ENCODE measurements at regions not wholly inside any gene's neighbourhood (a gene's known extent, or its start where the extent isn't known, plus 50 kb on each side); places are given as distances from the start of the nearest gene placed in this dataset.

GRCh38 chr5:120805131-120805530 is 341.0 kb downstream of the PRR16 start:
- TF ChIP-seq CTCF (IDR thresholded peaks at IDR 0.05) (no peak), POLR2A (IDR thresholded peaks at IDR 0.05) (no peak)

All from heart left ventricle (tissue), 13 donors.